ENCODE measurements at regions not wholly inside any gene's neighbourhood (a gene's known extent, or its start where the extent isn't known, plus 50 kb on each side); places are given as distances from the start of the nearest gene placed in this dataset.
A peak's percentile ranks its signal among the peaks of the same experiment; 100 is the strongest.

DNA sequence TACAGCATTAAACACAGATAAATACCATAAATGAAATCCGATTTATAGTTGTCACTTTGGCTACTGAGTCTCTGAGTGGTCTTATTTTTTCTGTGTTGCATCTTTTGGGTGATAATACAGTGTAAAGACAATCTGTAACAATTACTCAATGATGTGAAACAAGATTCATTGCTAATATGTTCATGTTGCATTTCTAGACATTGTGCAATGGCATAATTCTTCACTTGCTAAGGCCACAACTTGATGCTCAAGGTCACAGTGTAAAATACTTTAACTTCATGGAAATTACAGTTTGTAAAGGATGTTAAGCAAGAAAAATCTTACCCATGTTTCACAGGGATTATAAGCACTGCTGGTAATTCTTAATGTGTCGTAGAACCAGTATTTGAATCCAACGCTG is 74.9 kb upstream of the SMLR1 start:
- Histone ChIP-seq H3K4me3 (ENCODE audit: low read length) (no peak overlapping the region), H4K5ac (ENCODE audit: low read length) (no peak overlapping the region), H2BK5ac (ENCODE audit: low read length) (no peak overlapping the region), H4K8ac (ENCODE audit: low read depth, low read length) (no peak overlapping the region), H3K79me1 (ENCODE audit: low read length) (no peaks in the 10 kb centered on the region), H3K27ac (ENCODE audit: low read depth, low read length) (no peak overlapping the region), H3K23ac (ENCODE audit: low read length) (no peak overlapping the region), H3K4ac (ENCODE audit: low read depth, low read length) (no peak overlapping the region), H3K9ac (ENCODE audit: low read length) (no peak overlapping the region), H2BK120ac (ENCODE audit: low read depth, low read length) (no peak overlapping the region), H2BK15ac (replicated peaks; ENCODE audit: low read depth) (no peak overlapping the region), H3K36me3 (ENCODE audit: control insufficient read depth, insufficient read depth, low read length) (no peaks in the 10 kb centered on the region), H3K27me3 (ENCODE audit: insufficient read depth, low read length, poor library complexity) (no peaks in the 10 kb centered on the region), H3K56ac (ENCODE audit: low read length) (no peak overlapping the region), H3K79me2 (ENCODE audit: control insufficient read depth, insufficient read depth, low read length) (no peaks in the 10 kb centered on the region), H3K4me2 (ENCODE audit: low read length) (no peak overlapping the region), H2AK5ac (ENCODE audit: low read length) (no peak overlapping the region), H3K18ac (ENCODE audit: low read length) (no peak overlapping the region), H3K4me1 (ENCODE audit: control insufficient read depth, low read depth, low read length) (no peaks in the 10 kb centered on the region)
- no CpG with 5 or more reads among the region's 3 CpGs for WGBS (ENCODE audit: extremely low coverage, insufficient coverage, low lambda C conversion rate)
- no peak for DNase-seq

DNA sequence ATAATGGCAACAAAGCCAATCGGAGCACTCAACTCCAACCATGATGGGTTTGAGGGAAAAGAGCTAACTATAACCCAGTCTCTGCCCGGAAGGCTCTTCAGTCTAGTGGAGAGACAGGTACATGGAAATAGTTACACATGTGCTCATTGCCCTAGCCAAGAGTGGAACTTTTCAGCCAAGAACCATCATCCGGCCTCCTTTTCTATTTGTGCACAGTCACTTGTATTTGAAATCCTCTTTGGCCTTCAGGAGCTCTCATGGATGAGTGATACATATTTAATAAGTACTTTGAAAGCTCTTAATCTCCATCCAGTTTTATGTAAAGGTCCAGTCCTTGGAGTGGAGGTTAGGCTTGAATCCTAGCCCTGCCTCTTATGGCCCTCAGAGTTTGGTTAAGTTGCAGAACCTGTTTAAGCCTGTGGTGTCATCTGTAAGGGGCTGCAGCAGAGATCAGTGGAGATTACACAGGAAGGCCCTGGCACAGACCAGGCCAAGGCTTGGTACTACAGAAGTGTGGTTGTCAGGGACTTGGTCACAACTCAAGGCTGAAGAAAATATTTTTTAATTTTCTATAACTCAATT is 72.3 kb upstream of the SMLR1 start:
- no peak overlapping the region for H3K56ac ChIP-seq (ENCODE audit: low read length)
- no peak overlapping the region for H2BK5ac ChIP-seq (ENCODE audit: low read length)
- no peak overlapping the region for H3K27ac ChIP-seq (ENCODE audit: low read depth, low read length)
- no peaks in the 10 kb centered on the region for H3K36me3 ChIP-seq (ENCODE audit: control insufficient read depth, insufficient read depth, low read length)
- no peak overlapping the region for H2BK120ac ChIP-seq (ENCODE audit: low read depth, low read length)
- no peaks in the 10 kb centered on the region for H3K79me2 ChIP-seq (ENCODE audit: control insufficient read depth, insufficient read depth, low read length)
- no peak overlapping the region for H3K4ac ChIP-seq (ENCODE audit: low read depth, low read length)
- H3K4me2 ChIP-seq (ENCODE audit: low read length): no peak overlapping the region
- H3K18ac ChIP-seq (ENCODE audit: low read length): no peak overlapping the region
- H4K5ac ChIP-seq (ENCODE audit: low read length): no peak overlapping the region
- no peak overlapping the region for H3K9ac ChIP-seq (ENCODE audit: low read length)
- no peak overlapping the region for H4K8ac ChIP-seq (ENCODE audit: low read depth, low read length)
- H2BK15ac ChIP-seq (replicated peaks; ENCODE audit: low read depth): no peak overlapping the region
- WGBS (ENCODE audit: extremely low coverage, insufficient coverage, low lambda C conversion rate): no CpG with 5 or more reads among the region's 3 CpGs
- no peaks in the 10 kb centered on the region for H3K27me3 ChIP-seq (ENCODE audit: insufficient read depth, low read length, poor library complexity)
- no peak overlapping the region for H3K23ac ChIP-seq (ENCODE audit: low read length)
- H3K79me1 ChIP-seq (ENCODE audit: low read length): no peaks in the 10 kb centered on the region
- H2AK5ac ChIP-seq (ENCODE audit: low read length): no peak overlapping the region
- no peak for DNase-seq
- no peak overlapping the region for H3K4me3 ChIP-seq (ENCODE audit: low read length)
- no peaks in the 10 kb centered on the region for H3K4me1 ChIP-seq (ENCODE audit: control insufficient read depth, low read depth, low read length)

DNA sequence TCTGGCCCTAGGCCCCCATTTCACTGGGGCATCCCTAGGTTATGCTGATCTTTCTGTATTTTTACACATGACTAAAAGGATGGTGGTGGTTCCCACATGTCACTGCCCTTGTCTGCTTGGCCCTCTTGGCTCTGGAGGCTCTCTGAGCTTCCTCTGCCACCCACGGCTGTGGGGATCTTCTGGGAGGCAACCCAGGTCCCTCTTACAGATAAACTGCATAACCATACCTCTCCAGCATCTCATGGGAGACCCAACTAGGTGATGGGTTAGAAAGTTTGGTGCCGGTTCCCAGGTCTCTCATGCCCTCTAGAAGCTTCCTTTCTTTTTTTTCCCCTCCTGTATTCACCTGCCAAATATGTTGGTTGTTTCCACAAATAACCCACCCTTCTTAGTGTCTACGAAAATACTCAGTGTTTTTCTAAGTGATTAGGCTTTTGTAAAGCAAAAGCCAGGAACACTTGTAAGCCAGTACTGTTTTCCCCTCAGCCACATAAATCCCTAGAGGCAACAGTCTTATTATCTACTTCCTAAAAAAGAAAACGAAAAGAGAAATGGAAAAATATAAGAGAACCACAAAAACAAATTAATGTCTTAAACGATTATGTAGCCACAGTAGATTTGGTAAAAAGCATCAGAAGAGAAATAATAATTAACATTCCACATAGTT is 71.7 kb upstream of the SMLR1 start:
- no peaks in the 10 kb centered on the region for H3K4me1 ChIP-seq (ENCODE audit: control insufficient read depth, low read depth, low read length)
- H3K27ac ChIP-seq (ENCODE audit: low read depth, low read length): no peak overlapping the region
- H4K5ac ChIP-seq (ENCODE audit: low read length): no peak overlapping the region
- H3K4ac ChIP-seq (ENCODE audit: low read depth, low read length): no peak overlapping the region
- H2BK5ac ChIP-seq (ENCODE audit: low read length): no peak overlapping the region
- WGBS (ENCODE audit: extremely low coverage, insufficient coverage, low lambda C conversion rate): no CpG with 5 or more reads among the region's 5 CpGs
- H3K18ac ChIP-seq (ENCODE audit: low read length): no peak overlapping the region
- no peak overlapping the region for H3K4me2 ChIP-seq (ENCODE audit: low read length)
- H4K8ac ChIP-seq (ENCODE audit: low read depth, low read length): no peak overlapping the region
- H3K27me3 ChIP-seq (ENCODE audit: insufficient read depth, low read length, poor library complexity): no peaks in the 10 kb centered on the region
- H3K56ac ChIP-seq (ENCODE audit: low read length): no peak overlapping the region
- no peak overlapping the region for H3K4me3 ChIP-seq (ENCODE audit: low read length)
- no peaks in the 10 kb centered on the region for H3K36me3 ChIP-seq (ENCODE audit: control insufficient read depth, insufficient read depth, low read length)
- H3K9ac ChIP-seq (ENCODE audit: low read length): no peak overlapping the region
- H3K23ac ChIP-seq (ENCODE audit: low read length): no peak overlapping the region
- H3K79me2 ChIP-seq (ENCODE audit: control insufficient read depth, insufficient read depth, low read length): no peaks in the 10 kb centered on the region
- no peak overlapping the region for H2BK120ac ChIP-seq (ENCODE audit: low read depth, low read length)
- H2BK15ac ChIP-seq (replicated peaks; ENCODE audit: low read depth): no peak overlapping the region
- no peaks in the 10 kb centered on the region for H3K79me1 ChIP-seq (ENCODE audit: low read length)
- no peak for DNase-seq
- no peak overlapping the region for H2AK5ac ChIP-seq (ENCODE audit: low read length)

DNA sequence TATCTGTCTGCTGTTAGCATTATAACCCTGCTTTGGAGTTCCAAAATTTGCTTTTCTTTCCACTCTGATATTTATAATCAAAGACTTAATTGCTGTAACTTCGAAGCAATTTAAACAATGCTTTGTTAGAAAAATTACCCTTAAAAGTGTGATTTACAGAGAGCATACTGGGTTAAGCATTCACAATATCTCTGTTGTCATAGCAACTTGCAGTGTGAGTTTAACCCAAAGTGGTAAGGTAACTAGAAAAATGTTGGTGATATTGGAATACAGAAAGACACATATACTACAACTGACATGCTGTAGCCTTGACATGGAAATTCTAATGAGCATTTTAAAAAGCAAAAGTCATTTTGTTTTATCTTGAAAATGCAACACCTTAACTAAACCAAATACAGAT is 70.4 kb upstream of the SMLR1 start:
- Histone ChIP-seq H3K4me2 (ENCODE audit: low read length) (no peak overlapping the region), H4K8ac (ENCODE audit: low read depth, low read length) (no peak overlapping the region)
- no CpG with 5 or more reads among the region's 1 CpG for WGBS (ENCODE audit: extremely low coverage, insufficient coverage, low lambda C conversion rate)

DNA sequence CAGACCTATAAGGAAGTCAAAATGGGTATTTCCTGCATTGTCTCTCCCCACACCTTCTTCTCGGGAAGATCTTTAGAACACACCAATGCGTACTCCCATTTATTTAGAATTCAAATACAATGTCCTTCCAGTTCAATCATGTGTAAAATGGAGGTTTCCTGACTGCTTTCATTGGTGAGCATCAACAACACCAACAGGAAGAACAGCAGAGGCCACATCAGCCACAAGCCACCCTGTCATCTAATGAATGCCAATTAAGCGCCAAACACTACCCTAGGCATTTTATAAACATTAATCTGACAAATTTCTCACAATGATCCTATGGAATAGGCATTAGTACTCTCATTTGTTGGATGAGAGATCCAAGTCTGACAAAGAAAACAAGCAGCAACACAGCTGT is 68.4 kb upstream of the SMLR1 start:
- no peak overlapping the region for H3K27ac ChIP-seq (ENCODE audit: low read depth, low read length)
- no CpG with 5 or more reads among the region's 3 CpGs for WGBS (ENCODE audit: extremely low coverage, insufficient coverage, low lambda C conversion rate)
- no peak overlapping the region for H2BK15ac ChIP-seq (replicated peaks; ENCODE audit: low read depth)
- H3K4me3 ChIP-seq (ENCODE audit: low read length): no peak overlapping the region
- DNase-seq: no peak
- H3K27me3 ChIP-seq (ENCODE audit: insufficient read depth, low read length, poor library complexity): no peaks in the 10 kb centered on the region
- no peak overlapping the region for H3K4me2 ChIP-seq (ENCODE audit: low read length)
- no peak overlapping the region for H3K9ac ChIP-seq (ENCODE audit: low read length)
- H3K79me2 ChIP-seq (ENCODE audit: control insufficient read depth, insufficient read depth, low read length): no peaks in the 10 kb centered on the region
- no peak overlapping the region for H2BK120ac ChIP-seq (ENCODE audit: low read depth, low read length)
- no peak overlapping the region for H3K56ac ChIP-seq (ENCODE audit: low read length)
- no peak overlapping the region for H4K8ac ChIP-seq (ENCODE audit: low read depth, low read length)
- H2AK5ac ChIP-seq (ENCODE audit: low read length): no peak overlapping the region
- no peaks in the 10 kb centered on the region for H3K36me3 ChIP-seq (ENCODE audit: control insufficient read depth, insufficient read depth, low read length)
- H2BK5ac ChIP-seq (ENCODE audit: low read length): no peak overlapping the region
- no peaks in the 10 kb centered on the region for H3K79me1 ChIP-seq (ENCODE audit: low read length)
- no peak overlapping the region for H4K5ac ChIP-seq (ENCODE audit: low read length)
- H3K4me1 ChIP-seq (ENCODE audit: control insufficient read depth, low read depth, low read length): no peaks in the 10 kb centered on the region
- no peak overlapping the region for H3K4ac ChIP-seq (ENCODE audit: low read depth, low read length)
- H3K23ac ChIP-seq (ENCODE audit: low read length): no peak overlapping the region
- H3K18ac ChIP-seq (ENCODE audit: low read length): no peak overlapping the region

More for the DNA sequence above, 70.4 kb upstream of the SMLR1 start:
- no peak overlapping the region for H3K18ac ChIP-seq (ENCODE audit: low read length)
- H3K23ac ChIP-seq (ENCODE audit: low read length): no peak overlapping the region
- H2BK15ac ChIP-seq (replicated peaks; ENCODE audit: low read depth): no peak overlapping the region
- H3K36me3 ChIP-seq (ENCODE audit: control insufficient read depth, insufficient read depth, low read length): no peaks in the 10 kb centered on the region
- H4K5ac ChIP-seq (ENCODE audit: low read length): no peak overlapping the region
- no peak overlapping the region for H2BK120ac ChIP-seq (ENCODE audit: low read depth, low read length)
- DNase-seq: no peak
- no peaks in the 10 kb centered on the region for H3K79me2 ChIP-seq (ENCODE audit: control insufficient read depth, insufficient read depth, low read length)
- no peaks in the 10 kb centered on the region for H3K4me1 ChIP-seq (ENCODE audit: control insufficient read depth, low read depth, low read length)
- no peak overlapping the region for H3K56ac ChIP-seq (ENCODE audit: low read length)
- no peak overlapping the region for H2BK5ac ChIP-seq (ENCODE audit: low read length)
- H3K27me3 ChIP-seq (ENCODE audit: insufficient read depth, low read length, poor library complexity): no peaks in the 10 kb centered on the region
- no peak overlapping the region for H3K9ac ChIP-seq (ENCODE audit: low read length)
- H3K27ac ChIP-seq (ENCODE audit: low read depth, low read length): no peak overlapping the region
- no peak overlapping the region for H3K4ac ChIP-seq (ENCODE audit: low read depth, low read length)
- H2AK5ac ChIP-seq (ENCODE audit: low read length): no peak overlapping the region
- H3K4me3 ChIP-seq (ENCODE audit: low read length): no peak overlapping the region
- no peaks in the 10 kb centered on the region for H3K79me1 ChIP-seq (ENCODE audit: low read length)

DNA sequence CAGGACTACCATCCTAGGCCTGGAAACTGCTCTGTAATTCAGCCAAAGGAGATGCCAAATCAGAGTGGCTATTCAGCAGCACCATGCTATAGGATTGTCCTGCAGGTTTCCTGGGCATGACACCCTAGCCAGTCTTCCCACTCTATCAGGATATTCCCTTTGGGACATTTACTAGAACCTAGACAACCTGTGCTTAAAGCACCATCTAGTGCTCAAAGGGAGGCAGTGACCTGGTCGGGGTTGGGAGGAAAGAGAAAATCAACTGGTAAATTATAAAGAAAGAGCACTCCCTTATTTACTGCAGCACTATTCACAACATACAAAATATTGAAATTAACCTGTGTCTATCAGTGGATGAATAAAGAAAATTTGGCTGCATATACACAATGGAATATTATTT is 67.2 kb upstream of the SMLR1 start:
- H3K36me3 ChIP-seq (ENCODE audit: control insufficient read depth, insufficient read depth, low read length): no peaks in the 10 kb centered on the region
- no peak overlapping the region for H2BK120ac ChIP-seq (ENCODE audit: low read depth, low read length)
- H3K79me1 ChIP-seq (ENCODE audit: low read length): no peaks in the 10 kb centered on the region
- H3K9ac ChIP-seq (ENCODE audit: low read length): no peak overlapping the region
- H2AK5ac ChIP-seq (ENCODE audit: low read length): no peak overlapping the region
- H3K4ac ChIP-seq (ENCODE audit: low read depth, low read length): no peak overlapping the region
- no peak overlapping the region for H3K4me2 ChIP-seq (ENCODE audit: low read length)
- H3K79me2 ChIP-seq (ENCODE audit: control insufficient read depth, insufficient read depth, low read length): no peaks in the 10 kb centered on the region
- no peak overlapping the region for H3K56ac ChIP-seq (ENCODE audit: low read length)
- no CpG with 5 or more reads among the region's 1 CpG for WGBS (ENCODE audit: extremely low coverage, insufficient coverage, low lambda C conversion rate)
- H3K27ac ChIP-seq (ENCODE audit: low read depth, low read length): no peak overlapping the region
- H3K23ac ChIP-seq (ENCODE audit: low read length): no peak overlapping the region
- no peak overlapping the region for H3K18ac ChIP-seq (ENCODE audit: low read length)
- no peak overlapping the region for H3K4me3 ChIP-seq (ENCODE audit: low read length)
- no peak overlapping the region for H2BK15ac ChIP-seq (replicated peaks; ENCODE audit: low read depth)
- no peaks in the 10 kb centered on the region for H3K27me3 ChIP-seq (ENCODE audit: insufficient read depth, low read length, poor library complexity)
- H3K4me1 ChIP-seq (ENCODE audit: control insufficient read depth, low read depth, low read length): no peaks in the 10 kb centered on the region
- DNase-seq: peak; percentile 83
- no peak overlapping the region for H2BK5ac ChIP-seq (ENCODE audit: low read length)
- no peak overlapping the region for H4K8ac ChIP-seq (ENCODE audit: low read depth, low read length)
- no peak overlapping the region for H4K5ac ChIP-seq (ENCODE audit: low read length)
